ENCODE measurements at regions not wholly inside any gene's neighbourhood (a gene's known extent, or its start where the extent isn't known, plus 50 kb on each side); places are given as distances from the start of the nearest gene placed in this dataset.

DNA sequence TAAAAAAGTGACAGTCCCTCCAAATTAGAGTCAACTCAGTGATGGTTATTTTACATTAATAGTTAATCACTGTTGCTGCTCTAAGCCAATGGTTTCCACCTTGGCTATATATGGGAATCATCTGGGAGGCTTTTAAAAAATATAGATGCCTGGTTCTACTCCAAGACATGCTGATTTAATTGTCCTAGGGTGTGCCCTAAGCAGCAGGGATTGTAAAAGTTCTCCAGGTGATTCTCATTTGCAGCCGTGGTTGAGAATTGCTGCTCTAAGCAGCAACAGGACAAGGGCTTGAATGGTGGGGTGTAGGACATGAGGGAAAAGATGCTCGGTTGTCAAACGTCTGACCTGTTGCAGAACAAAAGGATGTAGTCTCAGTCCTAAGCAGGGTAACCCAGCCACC, 405.1 kb upstream of the MCTP2 start:
- TF ChIP-seq EZH2 (IDR thresholded peaks at IDR 0.05) (no peak), POLR2AphosphoS5 (IDR thresholded peaks at IDR 0.05; ENCODE audit: borderline replicate concordance, low read depth, low read length) (no peak)

Measured in SK-N-MC (cell line).